Pancreas (tissue), 10 donors: ENCODE measurements at regions not wholly inside any gene's neighbourhood (a gene's known extent, or its start where the extent isn't known, plus 50 kb on each side); places are given as distances from the start of the nearest gene placed in this dataset.
A peak's percentile ranks its signal among the peaks of the same experiment; 100 is the strongest.

Experiments
- ATAC-seq, 4 donors: fragments of 200-7000 bp; cut with Tn5 transposase; one replicate each; pipeline versions ENCODE4 v1.8.0 to v1.9.1; 2020; ENCODE audit warnings: mild to moderate bottlenecking in 4 of 4, moderate library complexity in 4 of 4
- DNase-seq, 6 donors: peaks; one replicate each; pipeline ENCODE4 v3.0.0-alpha.2; 2020
- FAIRE-seq: peaks from 2 replicates; lab custom pipeline; 2012; peaks lifted over from hg19 to GRCh38; lab: Jason Lieb, UNC
- H3K27ac ChIP-seq, 4 donors: fragments of 200-600 bp; sonication (generic); 1 replicate in 3 of 4; 2 replicates in 1 of 4; pipeline versions ENCODE4 v1.5.0 to v1.8.0; 2020
- H3K27me3 ChIP-seq, 4 donors: fragments of 200-600 bp; one replicate each; pipeline ENCODE4 v1.8.0; 2021
- H3K36me3 ChIP-seq, 3 donors: fragments of 200-600 bp; sonication (generic) in 1 of 3; one replicate each; pipeline versions ENCODE4 v1.5.0 to v1.8.0; 2020 to 2021
- H3K4me1 ChIP-seq, 3 donors: fragments of 200-600 bp; one replicate each; pipeline ENCODE4 v1.8.0; 2021
- H3K4me3 ChIP-seq, 4 donors: fragments of 200-600 bp; sonication (generic) in 2 of 4; one replicate each; pipeline versions ENCODE4 v1.5.0 to v1.8.0; 2020 to 2021
- H3K9me3 ChIP-seq, 4 donors: fragments of 200-600 bp; one replicate each; pipeline ENCODE4 v1.8.0; 2021
- WGBS, 2 donors: extraction: QIAGEN DNeasy Blood & Tissue Kit; methylation state at CpG; one replicate each; pipeline ENCODE4 v1.1.7; 2013; 5-methylcytosine and 5-hydroxymethylcytosine counted together
- intact Hi-C, 3 donors: fragments of 100-400 bp; cut with DNase I; formaldehyde crosslinking; loops; one replicate each; pipeline versions ENCODE4 v1.11.1 to v1.14.2; 2022
- TF ChIP-seq, protein P1 (sequence below), 4 donors: fragments of 200-600 bp; sonication (generic) in 3 of 4; IDR thresholded peaks; one replicate each; pipeline versions ENCODE4 v1.5.0 to v1.8.0; 2021; ENCODE audit warnings: antibody characterized with exemption in 4 of 4
- donor health status: healthy with polysubstance abuse.
- donor health status: DM: no; HTN: no; CAD: no; lungs with moderate emphysema.
- donor health status: DM: no; HTN: no; CAD: no.
- donor health status: control.
- donor health status: control.
- donor health status: Bipolar disorder and iron deficiency.
- donor health status: DM: yes; HTN: yes; CAD: no.
- donor health status: DM: no; HTN: no; CAD: no.
- donor health status: DM: no; HTN: no; CAD: no.
- donor health status: DM: yes; HTN: yes; CAD: no.

DNA sequence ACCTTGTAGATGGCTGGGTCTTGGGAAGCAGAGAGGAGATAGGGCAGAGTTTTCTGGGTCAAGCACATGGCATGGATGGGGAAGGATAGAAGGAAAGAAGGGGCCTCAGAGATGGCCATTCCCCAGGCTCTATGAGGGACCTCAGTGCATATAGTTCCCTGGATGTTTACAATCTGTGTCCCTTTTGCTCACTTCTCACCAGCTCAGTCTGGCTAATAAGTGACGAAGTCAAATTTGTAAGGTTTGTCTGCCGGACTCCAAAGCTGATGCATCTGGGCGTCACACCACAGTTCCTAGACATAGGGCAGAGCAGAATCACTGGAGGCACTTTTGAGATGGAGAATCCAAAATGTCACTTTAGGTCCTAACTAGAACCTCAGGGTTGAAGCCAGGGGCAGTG, 416.4 kb upstream of the PROX1 start:
- intact Hi-C loops = no loop called here
- H3K27ac ChIP-seq = no peak overlapping the region
- ATAC-seq (no peak), DNase-seq (no peak), FAIRE-seq (no peak)
- no peak overlapping the region for H3K4me3 ChIP-seq
- H3K27me3 ChIP-seq = no peaks in the 10 kb centered on the region
- no peaks in the 10 kb centered on the region for H3K36me3 ChIP-seq
- TF ChIP-seq, protein P1, sequence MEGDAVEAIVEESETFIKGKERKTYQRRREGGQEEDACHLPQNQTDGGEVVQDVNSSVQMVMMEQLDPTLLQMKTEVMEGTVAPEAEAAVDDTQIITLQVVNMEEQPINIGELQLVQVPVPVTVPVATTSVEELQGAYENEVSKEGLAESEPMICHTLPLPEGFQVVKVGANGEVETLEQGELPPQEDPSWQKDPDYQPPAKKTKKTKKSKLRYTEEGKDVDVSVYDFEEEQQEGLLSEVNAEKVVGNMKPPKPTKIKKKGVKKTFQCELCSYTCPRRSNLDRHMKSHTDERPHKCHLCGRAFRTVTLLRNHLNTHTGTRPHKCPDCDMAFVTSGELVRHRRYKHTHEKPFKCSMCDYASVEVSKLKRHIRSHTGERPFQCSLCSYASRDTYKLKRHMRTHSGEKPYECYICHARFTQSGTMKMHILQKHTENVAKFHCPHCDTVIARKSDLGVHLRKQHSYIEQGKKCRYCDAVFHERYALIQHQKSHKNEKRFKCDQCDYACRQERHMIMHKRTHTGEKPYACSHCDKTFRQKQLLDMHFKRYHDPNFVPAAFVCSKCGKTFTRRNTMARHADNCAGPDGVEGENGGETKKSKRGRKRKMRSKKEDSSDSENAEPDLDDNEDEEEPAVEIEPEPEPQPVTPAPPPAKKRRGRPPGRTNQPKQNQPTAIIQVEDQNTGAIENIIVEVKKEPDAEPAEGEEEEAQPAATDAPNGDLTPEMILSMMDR (IDR thresholded peaks at IDR 0.05) = no peak
- no peaks in the 10 kb centered on the region for H3K9me3 ChIP-seq
- H3K4me1 ChIP-seq = peaks cover 0 to 17% (median 12%) of the 10 kb centered on the region in 3 donors
- WGBS, 2 donors = 94 to 95% methylated on average over 3 of the region's 3 CpGs

DNA sequence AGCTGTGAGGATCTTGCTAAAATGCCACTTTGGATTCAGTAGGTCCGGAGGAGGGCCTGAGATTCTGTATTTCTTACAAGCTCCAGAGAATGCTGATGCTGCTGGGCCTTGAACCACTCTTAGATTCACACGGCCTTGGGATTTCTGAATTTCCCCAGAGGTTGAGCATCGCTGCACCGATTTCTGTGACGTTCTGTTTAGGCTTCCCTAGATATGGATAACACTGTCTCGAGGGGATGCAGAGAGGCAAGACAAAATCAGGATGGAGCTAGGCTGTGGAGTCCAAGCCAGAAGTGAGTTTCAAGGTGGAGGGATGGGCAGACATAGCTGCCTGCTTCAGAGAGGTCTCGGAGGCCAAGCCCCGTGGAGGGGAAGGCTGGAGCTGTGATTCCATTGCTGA, 415.9 kb upstream of the PROX1 start:
- TF ChIP-seq, protein P1 (IDR thresholded peaks at IDR 0.05) = no peak
- Histone ChIP-seq H3K4me3 (no peak overlapping the region), H3K27ac (no peak overlapping the region), H3K27me3 (no peaks in the 10 kb centered on the region), H3K4me1 (peaks cover 0 to 17% (median 12%) of the 10 kb centered on the region in 3 donors), H3K9me3 (no peaks in the 10 kb centered on the region), H3K36me3 (no peaks in the 10 kb centered on the region)
- FAIRE-seq (no peak), DNase-seq (no peak), ATAC-seq (no peak)
- intact Hi-C loops = no loop called here
- 94 to 97% methylated on average over 8 of the region's 8 CpGs for WGBS, 2 donors

DNA sequence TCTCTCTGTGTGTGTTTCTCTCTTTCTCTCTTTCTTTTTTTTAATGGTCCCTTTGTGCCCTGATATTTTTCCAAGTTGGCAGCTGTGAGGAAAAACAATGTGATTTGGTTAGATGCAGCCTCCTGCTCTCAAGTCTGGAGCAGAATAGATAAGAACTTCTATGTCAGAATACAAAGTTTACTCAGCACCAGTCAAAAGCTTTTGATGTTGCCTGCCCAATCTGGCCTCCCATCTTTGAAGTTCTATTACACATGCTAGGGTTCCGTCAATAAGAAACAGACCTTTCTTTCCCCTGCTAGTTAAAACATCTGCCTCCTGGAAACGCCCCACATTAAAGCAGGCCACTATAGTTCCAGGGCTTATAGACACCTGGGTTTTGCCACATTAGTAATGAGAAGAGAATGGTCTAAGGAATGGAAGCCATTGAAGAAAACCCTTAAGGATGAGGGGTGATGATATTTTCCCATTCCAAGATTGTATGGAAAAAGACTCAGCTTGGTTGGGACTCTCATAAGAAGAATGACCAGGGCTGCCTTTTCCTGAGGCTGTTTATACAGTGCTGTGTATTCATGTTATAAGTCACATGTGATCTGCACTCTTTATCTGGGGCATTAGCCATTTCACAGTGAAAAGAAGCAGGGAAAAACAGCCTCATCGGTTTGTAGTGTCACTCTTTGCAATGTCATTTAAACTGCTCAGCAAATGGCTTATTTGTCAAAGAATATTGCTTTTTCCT, 414.7 kb upstream of the PROX1 start:
- DNase-seq = peak in 1 of 6 donors; percentile 51
- H3K27ac ChIP-seq = peak overlapping the region in 2 of 4 donors; percentile 29 to 48

DNA sequence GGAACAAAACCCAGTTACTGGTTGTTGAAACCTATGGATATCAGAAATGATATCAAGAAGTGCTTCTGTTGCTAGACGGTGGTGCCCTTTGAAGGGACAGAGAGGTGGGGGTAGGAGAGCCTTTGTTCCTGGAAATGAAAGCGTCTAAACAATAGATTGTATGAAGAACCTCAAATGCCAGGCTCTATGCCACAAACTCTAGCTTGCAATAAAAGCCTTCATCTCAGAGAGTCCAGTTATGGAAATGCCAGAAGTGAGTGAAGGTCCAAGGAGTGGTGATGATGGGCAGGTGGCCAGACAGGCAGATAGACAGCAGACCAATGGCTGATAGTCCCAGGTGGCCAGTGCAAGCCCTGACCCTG, 414.1 kb upstream of the PROX1 start:
- FAIRE-seq = no peak
- intact Hi-C loops = no loop called here

More for the DNA sequence above, 414.7 kb upstream of the PROX1 start:
- 21 to 24% methylated on average over 3 of the region's 3 CpGs for WGBS, 2 donors
- peak; percentile 43 to 89 (median 79) for ATAC-seq
- Histone ChIP-seq H3K4me1 (peaks cover 0 to 17% (median 12%) of the 10 kb centered on the region in 3 donors), H3K4me3 (no peak overlapping the region), H3K36me3 (no peaks in the 10 kb centered on the region), H3K27me3 (no peaks in the 10 kb centered on the region), H3K9me3 (no peaks in the 10 kb centered on the region)
- TF ChIP-seq, protein P1 (IDR thresholded peaks at IDR 0.05) = no peak
- FAIRE-seq = no peak
- intact Hi-C loops = no loop called here

More for the DNA sequence above, 414.1 kb upstream of the PROX1 start:
- no peak overlapping the region for H3K4me3 ChIP-seq
- H3K9me3 ChIP-seq = no peaks in the 10 kb centered on the region
- peak overlapping the region in 2 of 4 donors; percentile 29 to 48 for H3K27ac ChIP-seq
- H3K4me1 ChIP-seq = peaks cover 0 to 17% (median 12%) of the 10 kb centered on the region in 3 donors
- TF ChIP-seq, protein P1 (IDR thresholded peaks at IDR 0.05) = no peak
- 34 to 35% methylated on average over 2 of the region's 2 CpGs for WGBS, 2 donors
- DNase-seq (no peak), ATAC-seq (peak in 3 of 4 donors; percentile 15 to 64 (median 23))
- no peaks in the 10 kb centered on the region for H3K36me3 ChIP-seq
- no peaks in the 10 kb centered on the region for H3K27me3 ChIP-seq
